SJSA1 (cell line): ENCODE measurements at regions not wholly inside any gene's neighbourhood (a gene's known extent, or its start where the extent isn't known, plus 50 kb on each side); places are given as distances from the start of the nearest gene placed in this dataset.
"Not testable (repeated sequence)": the region's sequence is repeated elsewhere in the genome, so short reads cannot be mapped to it uniquely, and the experiment has no call there.

ENCODE experiments used
- DNase-seq, 2 experiments: peaks; one replicate each; pipeline ENCODE4 v3.0.0-alpha.2; 2015 to 2020; ENCODE audit warnings: low spot score in 2 of 2, low read depth in 1 of 2
- H3K27ac ChIP-seq: fragments of 250-450 bp; sonication (Bioruptor Pico); 2 replicates; pipeline ENCODE4 v1.5.1; 2020; ENCODE audit warnings: mild to moderate bottlenecking, moderate library complexity
- H3K27me3 ChIP-seq: fragments of 250-450 bp; sonication (Bioruptor Pico); replicated peaks from 2 replicates; pipeline ENCODE4 v1.5.1; 2020; ENCODE audit warnings: mild to moderate bottlenecking, moderate library complexity
- H3K36me3 ChIP-seq: fragments of 250-450 bp; sonication (Bioruptor Pico); 2 replicates; pipeline ENCODE4 v1.5.1; 2020; ENCODE audit warnings: mild to moderate bottlenecking
- H3K4me1 ChIP-seq: fragments of 250-450 bp; sonication (Bioruptor Pico); replicated peaks from 2 replicates; pipeline ENCODE4 v1.6.1; 2021; ENCODE audit warnings: mild to moderate bottlenecking
- H3K4me3 ChIP-seq: fragments of 250-450 bp; sonication (Bioruptor Pico); 2 replicates; pipeline ENCODE4 v1.5.1; 2020; ENCODE audit warnings: mild to moderate bottlenecking
- H3K9me3 ChIP-seq: fragments of 250-450 bp; sonication (Bioruptor Pico); replicated peaks from 2 replicates; pipeline ENCODE4 v1.5.1; 2020; ENCODE audit warnings: mild to moderate bottlenecking

GRCh38 chr6:18038235-18038634 is 50.8 kb upstream of the KIF13A start:
- peaks cover 23% of the 10 kb centered on the region for H3K4me1 ChIP-seq
- not testable (repeated sequence) for H3K36me3 ChIP-seq, H3K9me3 ChIP-seq, DNase-seq, H3K27me3 ChIP-seq, H3K27ac ChIP-seq, H3K4me3 ChIP-seq
